GM12891 (cell line): ENCODE measurements at regions not wholly inside any gene's neighbourhood (a gene's known extent, or its start where the extent isn't known, plus 50 kb on each side); places are given as distances from the start of the nearest gene placed in this dataset.

Experiments
- DNase-seq: peaks from one replicate; pipeline ENCODE4 v3.0.0; 2011; ENCODE audit warnings: low spot score; ENCODE audit not compliant: insufficient read length
- FAIRE-seq: peaks from 2 replicates; lab custom pipeline; 2011; peaks lifted over from hg19 to GRCh38; lab: Jason Lieb, UNC
- PAX5 ChIP-seq: IDR thresholded peaks from 2 replicates; pipeline ENCODE4 v1.6.1; 2011; ENCODE audit warnings: low read length, moderate library complexity, mild to moderate bottlenecking; ENCODE audit not compliant: insufficient read depth, severe bottlenecking
- POLR2A ChIP-seq: IDR thresholded peaks from 2 replicates; pipeline ENCODE4 v1.6.1; 2011; ENCODE audit warnings: low read depth, low read length, control low read depth
- POLR2AphosphoS5 ChIP-seq: IDR thresholded peaks from 2 replicates; pipeline ENCODE4 v1.6.1; 2011; ENCODE audit warnings: low read depth, low read length, control low read depth
- POU2F2 ChIP-seq: IDR thresholded peaks from 2 replicates; pipeline ENCODE4 v1.6.1; 2011; ENCODE audit warnings: low read depth, mild to moderate bottlenecking, control low read depth, low read length, moderate library complexity
- SPI1 ChIP-seq: IDR thresholded peaks from 2 replicates; pipeline ENCODE4 v1.6.1; 2011; ENCODE audit warnings: low read depth, low read length, control low read depth
- TAF1 ChIP-seq: IDR thresholded peaks from 2 replicates; pipeline ENCODE4 v1.6.1; 2011; ENCODE audit warnings: low read depth, low read length, control low read depth

DNA sequence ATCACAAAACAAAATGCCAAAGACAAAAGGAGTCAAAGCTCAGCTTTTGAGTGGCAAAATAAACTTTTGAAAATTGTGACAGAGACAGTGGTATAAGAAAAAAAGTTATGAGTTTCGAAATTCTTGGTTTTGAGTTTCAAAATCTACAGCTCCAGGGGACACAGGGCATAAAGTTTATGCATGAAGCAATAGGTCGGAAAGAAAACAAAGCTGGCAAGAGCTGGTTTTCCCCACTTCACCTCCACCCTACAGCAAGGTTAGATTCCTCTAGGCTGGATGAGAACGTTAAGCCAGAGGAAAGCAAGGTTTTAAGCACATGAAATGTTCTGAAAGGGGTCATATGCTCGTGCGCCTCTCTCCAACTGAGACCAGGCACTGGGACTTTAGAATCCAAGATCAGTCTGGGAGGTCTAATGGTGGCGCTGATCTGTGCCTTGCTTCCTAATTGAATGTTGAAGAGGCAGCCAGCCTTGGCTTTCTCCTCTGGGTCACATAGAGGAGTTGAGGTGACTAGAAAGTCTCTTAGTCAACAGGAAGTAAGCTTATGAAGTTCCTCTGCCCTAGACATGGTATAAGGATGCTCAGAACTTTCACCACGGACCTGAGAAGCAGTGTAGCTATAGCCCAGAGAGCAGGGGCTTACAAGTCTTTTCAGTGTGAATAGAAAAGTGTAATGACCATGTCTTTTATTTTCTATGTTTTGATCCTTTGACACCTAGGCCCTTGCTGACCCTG is 167.7 kb upstream of the DMAC1 start:
- no peak for DNase-seq
- no peak for FAIRE-seq
- TF ChIP-seq PAX5, result no peak
- no peak for TF ChIP-seq POLR2AphosphoS5
- TF ChIP-seq POU2F2, result no peak
- TF ChIP-seq SPI1, result no peak
- no peak for TF ChIP-seq POLR2A
- no peak for TF ChIP-seq TAF1

DNA sequence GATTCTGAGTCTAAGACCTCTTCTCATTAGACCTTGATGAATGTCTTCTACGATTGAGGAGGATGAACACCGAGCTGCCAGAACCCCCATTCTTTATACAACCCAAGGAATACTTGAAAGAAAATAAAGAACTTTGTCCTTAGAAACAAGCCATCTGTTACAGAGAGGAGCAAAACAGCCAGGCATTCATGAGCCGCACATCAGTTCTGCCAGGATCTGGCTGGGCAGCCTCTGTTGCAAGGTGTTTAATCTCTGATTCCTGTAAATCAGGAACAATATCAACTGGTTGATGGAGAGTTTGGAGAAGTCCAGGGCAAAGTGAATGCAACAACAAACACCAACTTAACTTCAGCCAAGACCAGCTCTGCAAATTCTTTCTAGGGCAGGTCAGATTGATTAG is 165.5 kb upstream of the DMAC1 start:
- no peak for FAIRE-seq
- DNase-seq, result no peak
- TF ChIP-seq PAX5 (no peak), SPI1 (no peak), TAF1 (no peak), POU2F2 (no peak), POLR2A (no peak), POLR2AphosphoS5 (no peak)

DNA sequence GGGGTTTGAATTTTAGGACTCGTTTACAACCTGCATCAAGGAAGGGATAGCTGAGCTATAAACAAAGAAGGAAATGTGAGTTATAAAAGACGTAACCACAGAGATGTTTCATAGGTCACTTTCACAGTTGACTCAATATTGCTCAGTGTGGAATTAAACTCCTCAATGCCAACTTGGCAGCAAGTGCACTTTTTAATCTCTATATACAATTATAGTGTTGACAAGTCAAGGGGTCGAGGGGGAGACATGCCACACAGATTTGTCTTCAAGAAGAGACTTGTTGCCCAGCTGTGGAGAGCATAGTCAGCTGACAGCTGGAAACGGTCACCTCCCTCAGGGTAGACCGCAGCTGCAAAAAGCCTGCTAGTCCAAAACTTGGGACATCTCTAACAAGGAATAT is 163.4 kb upstream of the DMAC1 start:
- FAIRE-seq (no peak), DNase-seq (no peak)
- TF ChIP-seq TAF1 (no peak), POU2F2 (no peak), POLR2AphosphoS5 (no peak), POLR2A (no peak), PAX5 (no peak), SPI1 (no peak)

DNA sequence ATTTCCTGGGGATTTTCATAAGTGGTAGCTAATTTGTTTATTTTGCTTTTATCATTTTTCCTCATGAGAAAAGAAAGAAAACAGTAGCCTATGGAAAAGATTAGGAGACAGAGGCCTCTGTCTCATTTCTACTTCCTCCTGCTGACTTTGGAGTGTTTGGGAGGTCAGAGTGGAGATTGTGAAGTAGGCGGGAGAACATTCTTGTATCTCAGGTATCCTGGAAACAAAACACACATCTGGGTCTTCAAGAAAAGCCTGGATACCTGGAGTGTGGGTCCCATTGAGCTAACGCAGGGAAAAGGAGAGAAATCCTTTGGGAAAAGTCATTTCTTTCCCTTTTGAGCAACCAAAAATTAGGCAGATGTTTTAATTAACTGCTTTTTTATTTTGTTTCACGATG is 161.5 kb upstream of the DMAC1 start:
- no peak for TF ChIP-seq SPI1

DNA sequence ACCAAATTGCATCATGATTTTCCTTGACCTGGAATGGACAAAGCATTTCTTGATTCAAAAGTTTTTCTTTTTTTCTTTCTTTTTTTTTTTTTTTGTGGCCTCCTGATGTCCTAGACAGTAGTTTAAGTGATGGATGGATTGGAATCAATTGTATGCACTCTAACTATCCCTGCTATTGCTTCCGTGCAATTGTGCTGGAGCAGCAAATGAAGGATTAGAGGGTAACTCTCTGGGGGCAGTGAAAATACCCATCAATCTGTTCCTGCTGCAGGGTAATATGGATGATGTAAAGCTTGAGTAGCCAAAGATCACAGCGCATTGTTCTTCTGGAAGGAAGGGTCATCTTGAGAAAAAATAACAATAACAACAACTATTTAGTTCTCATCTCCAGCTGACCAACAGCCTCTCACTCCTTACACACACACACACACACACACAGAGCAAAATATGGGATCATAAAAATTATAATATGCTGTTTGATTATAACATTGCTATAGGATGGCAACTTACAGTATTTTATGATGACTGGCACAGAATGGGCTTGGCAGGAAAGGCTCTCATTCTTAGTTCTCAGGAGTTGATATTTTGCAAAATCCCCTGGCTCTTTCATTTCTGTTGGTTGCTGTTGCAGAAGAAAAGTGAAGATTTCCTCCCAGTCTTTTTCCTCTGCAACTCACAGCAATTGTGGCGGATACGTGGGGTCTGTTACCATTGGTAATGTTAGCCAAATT is 160.9 kb upstream of the DMAC1 start:
- FAIRE-seq (no peak), DNase-seq (no peak)
- TF ChIP-seq TAF1, result no peak
- no peak for TF ChIP-seq POLR2AphosphoS5

More for the DNA sequence above, 161.5 kb upstream of the DMAC1 start:
- no peak for DNase-seq
- FAIRE-seq, result no peak

DNA sequence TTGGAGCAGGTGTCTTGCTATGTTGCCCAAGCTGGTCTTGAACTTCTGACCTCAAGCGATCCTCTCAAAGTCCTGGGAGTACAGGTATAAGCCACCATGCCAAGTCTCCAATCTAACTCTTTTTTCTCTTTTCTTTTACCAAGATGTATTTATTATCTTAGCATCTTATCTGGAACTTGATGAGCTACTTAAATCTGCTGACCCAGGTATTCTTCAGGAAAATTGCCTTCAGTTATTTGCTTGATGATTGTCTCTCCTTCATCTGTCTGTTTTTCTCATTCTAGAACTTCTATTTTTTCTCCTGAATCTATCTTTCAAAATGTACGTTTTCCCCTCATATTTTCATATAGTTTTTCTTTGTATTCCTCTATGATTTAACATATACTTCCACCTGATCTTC is 158.2 kb upstream of the DMAC1 start:
- no peak for TF ChIP-seq POU2F2
- TF ChIP-seq SPI1, result no peak
- TF ChIP-seq TAF1, result no peak
- no peak for TF ChIP-seq POLR2AphosphoS5
- TF ChIP-seq POLR2A, result no peak
- TF ChIP-seq PAX5, result no peak
- DNase-seq (no peak), FAIRE-seq (no peak)

DNA sequence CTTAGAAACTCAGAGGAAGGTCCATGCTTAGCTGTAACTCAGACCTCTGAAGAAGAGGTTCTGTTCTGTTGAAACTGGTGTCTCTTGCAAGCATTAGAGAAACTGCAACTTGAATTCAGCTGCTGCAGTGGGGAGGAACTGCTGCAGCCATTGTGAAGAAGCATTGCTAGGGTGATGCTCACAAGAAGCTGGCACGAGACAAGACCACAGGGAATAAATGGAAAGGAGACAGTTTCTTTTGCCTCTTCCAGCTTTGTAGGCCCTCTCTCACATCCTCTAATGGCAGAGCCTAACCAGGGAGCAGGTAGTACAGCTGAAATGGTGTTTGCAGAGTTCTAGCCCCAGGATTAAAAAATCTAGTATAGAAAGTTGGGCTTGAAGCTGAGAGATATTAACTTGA is 148.0 kb upstream of the DMAC1 start:
- FAIRE-seq, result no peak
- TF ChIP-seq POU2F2 (no peak), PAX5 (no peak), SPI1 (no peak), TAF1 (no peak), POLR2AphosphoS5 (no peak), POLR2A (no peak)
- DNase-seq, result no peak

DNA sequence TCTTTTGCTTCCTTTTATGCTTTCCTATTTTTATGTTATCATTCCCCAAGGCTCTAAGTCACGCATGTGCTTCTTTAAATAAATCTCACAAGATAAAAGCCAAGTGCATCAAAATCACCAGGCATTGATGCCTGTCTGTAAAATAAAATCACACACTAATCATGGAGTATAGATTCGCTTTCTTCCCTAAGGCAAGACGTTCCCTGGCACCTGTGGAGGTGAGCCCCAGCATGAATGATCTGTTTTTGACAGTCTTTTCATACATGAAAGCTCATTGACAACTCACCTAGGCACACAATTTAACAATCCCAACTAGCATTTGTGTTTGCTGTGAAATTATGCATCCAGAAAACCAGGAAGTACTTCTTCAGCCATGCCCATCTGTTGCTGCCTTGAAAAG is 146.9 kb upstream of the DMAC1 start:
- no peak for FAIRE-seq
- TF ChIP-seq POLR2AphosphoS5 (no peak), SPI1 (no peak), PAX5 (no peak)
- DNase-seq, result no peak

DNA sequence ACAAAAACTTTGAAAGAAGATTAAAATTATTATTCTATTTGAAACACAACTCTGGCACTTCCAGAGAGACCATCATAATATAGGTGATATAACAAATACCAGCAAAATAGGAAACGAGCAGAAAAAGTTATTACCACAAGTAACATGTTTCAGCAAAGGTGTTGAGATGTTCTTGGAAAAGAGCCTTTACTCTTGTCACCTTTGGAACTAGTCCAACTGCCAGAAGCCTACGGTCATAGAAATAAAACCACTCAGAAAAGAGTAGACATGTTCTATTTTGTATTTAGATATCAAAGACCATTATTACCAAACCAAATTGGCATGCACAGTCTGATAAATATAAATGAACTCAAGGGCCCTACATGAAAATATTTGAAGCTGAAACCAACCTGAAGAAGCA is 145.0 kb upstream of the DMAC1 start:
- DNase-seq, result no peak
- no peak for FAIRE-seq
- TF ChIP-seq POLR2A, result no peak
- TF ChIP-seq TAF1, result no peak
- no peak for TF ChIP-seq PAX5
- no peak for TF ChIP-seq POLR2AphosphoS5
- TF ChIP-seq SPI1, result no peak
- TF ChIP-seq POU2F2, result no peak

DNA sequence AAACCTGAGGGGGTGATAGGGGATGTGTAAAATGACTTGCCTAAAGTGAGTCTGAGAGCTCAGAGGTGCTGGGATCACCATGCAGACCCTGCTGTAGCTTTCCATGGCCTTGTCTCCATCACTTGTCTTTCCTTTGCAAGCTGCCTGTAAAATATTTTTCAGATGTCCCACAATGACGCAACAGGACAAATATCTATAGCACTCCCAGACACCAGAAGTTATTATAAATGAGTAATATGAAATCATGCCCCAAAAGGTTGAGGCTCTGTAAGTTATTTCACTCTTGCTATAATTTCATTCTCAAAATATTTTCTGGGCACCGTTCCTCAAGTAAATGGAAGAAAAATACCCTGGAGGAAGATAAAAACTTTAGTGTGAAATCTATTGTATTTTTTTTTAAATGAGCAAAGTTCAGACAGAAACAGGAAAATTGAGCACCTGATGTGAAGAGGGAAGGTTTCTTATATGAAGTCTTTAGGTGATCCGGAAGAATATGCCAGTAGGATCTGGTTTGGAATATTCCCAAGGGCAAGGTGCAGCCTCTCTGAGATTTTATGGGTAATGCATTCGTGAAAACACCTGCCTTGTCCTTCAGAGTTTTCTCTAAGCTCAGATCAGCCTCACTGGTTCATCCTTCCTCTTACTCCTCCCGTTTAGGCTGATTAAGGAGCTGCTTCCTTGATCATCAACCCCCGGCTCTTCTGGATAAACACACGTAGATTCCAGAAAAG is 138.3 kb upstream of the DMAC1 start:
- no peak for TF ChIP-seq PAX5
- no peak for TF ChIP-seq POLR2AphosphoS5
- no peak for TF ChIP-seq SPI1
- no peak for TF ChIP-seq POU2F2
- TF ChIP-seq TAF1, result no peak
- TF ChIP-seq POLR2A, result no peak
- DNase-seq, result no peak
- no peak for FAIRE-seq

DNA sequence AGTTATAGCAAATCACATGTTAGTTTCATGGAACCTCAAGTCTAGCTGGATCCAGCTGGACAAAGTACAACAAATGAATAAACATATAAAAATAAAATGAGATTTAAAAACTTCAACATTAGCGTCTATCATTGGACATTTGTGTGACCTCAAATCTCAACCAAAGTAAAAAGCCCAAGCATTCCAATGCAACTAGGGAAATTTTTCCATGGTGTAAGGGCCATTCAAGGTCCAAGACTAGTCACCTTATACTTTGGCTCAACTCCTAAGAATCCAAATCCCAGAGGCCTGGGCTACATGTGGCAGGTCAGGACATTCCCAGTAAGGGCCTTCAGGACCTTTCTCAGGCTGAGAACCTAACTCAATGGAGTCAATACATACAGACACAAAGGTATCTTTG is 137.4 kb upstream of the DMAC1 start:
- TF ChIP-seq SPI1 (no peak), POLR2AphosphoS5 (no peak)
- FAIRE-seq, result no peak
- DNase-seq, result no peak
